Activated CD8-positive, alpha-beta memory T cell treated with anti-CD3 and anti-CD28 coated beads, Interleukin-2, amount 50 U/mL, for 48 hours (primary cell): ENCODE measurements at regions not wholly inside any gene's neighbourhood (a gene's known extent, or its start where the extent isn't known, plus 50 kb on each side); places are given as distances from the start of the nearest gene placed in this dataset.

Experiments used
- DNase-seq: peaks from one replicate; pipeline ENCODE4 v3.0.0-alpha.2; 2020

- no peak for DNase-seq
Measured at GRCh38 chr16:18050777-18051176, 285.8 kb downstream of the NPIPA8 start.

GRCh38 chr16:18050234-18050633 lies 286.3 kb downstream of the NPIPA8 start:
- DNase-seq = no peak

GRCh38 chr16:18049547-18050133 lies 286.9 kb downstream of the NPIPA8 start:
- no peak for DNase-seq

DNA sequence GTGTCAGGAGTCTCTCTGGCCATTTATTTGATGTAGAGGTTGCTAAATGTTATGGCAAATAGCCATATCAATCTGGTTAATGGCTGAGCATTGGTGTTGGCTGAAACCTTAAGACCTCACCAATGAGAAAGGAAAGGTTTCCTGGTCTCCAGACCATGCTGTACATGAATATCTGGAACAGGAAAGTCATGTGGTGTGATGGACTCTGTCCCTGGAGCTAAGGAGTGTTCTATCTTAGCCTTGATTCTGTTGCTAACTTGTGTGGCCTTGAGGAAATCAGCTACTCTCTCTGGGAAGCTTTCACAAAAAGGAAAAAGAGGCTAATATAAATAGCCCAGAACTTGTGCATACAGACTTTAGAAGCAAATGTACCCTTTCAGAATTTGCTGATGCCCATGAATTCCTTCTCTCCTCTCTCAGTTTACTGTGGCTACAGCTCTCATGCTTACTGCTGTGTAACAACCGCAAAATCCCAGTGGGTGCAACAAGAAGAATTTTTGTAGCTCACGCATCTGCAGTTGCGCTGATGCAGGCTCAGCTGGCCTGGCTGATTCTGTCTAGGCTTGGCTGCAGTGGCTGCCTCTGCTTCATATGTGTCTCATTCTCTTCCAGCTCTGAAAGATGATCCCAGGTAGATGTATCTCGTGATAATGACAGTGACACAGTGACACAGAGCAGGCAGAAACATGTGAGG lies 287.5 kb downstream of the NPIPA8 start:
- DNase-seq = no peak

DNA sequence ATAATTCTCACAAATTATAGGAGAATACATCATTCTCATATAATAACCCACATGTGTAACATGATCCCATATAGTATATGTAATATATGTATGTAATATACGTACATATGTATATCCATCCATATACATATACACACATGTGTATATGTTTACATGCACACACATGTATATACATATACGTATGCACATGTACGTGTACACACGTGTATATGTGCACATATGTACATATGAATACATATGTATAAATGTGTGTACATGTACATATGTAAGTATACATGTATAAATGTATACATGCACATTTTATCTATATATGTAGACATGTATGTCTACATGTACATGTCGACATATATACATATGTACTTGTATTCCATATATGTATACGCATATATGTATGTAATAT lies 288.8 kb downstream of the NPIPA8 start:
- no peak for DNase-seq

- no peak for DNase-seq
Measured at GRCh38 chr16:18045356-18045755, 291.2 kb downstream of the NPIPA8 start.

DNA sequence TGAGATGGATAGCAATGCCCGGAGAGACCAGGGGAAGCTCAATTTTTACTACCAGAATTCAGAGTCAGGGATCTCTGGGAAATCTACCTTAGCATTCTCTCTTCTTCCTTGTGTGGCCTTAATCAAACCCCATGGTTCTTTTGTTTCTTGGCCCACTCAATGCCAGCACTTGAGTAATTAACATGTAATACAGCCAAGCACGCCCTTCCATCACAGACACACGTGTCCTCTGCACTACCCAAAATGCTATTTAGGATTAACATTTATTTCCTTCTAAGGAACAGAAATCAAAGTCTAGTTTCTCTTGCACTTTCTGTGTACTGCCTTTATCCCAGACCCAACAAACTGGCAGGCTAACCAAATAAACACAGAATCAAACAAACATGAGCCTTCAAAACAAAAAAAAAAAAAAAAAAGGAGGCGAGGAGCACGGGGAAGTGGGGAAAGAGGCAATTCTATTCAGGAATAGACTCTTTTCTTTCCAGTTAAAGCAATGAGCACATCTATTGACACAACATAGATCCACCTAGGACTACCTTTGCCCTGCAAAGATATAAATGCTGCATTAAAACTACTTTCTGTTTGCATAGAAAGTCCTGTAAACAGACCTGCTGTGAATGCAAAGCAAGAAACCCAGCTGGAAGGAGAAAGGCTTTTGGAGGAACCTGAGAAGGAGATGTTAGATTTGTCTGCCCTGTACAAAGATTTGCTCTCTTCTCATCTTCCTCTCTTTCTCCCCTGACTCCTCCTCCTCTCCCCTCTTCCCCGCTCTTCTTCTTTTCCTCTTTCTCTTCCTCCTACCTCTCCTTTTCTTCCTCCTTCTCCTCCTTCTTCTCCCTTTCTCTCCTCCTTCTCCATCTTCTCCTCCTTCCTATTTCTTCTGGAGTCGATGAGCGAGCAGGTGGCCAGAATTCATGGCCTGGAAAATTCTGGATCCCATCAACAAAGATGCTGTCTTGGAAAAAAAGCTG lies 294.4 kb downstream of the NPIPA8 start:
- no peak for DNase-seq

GRCh38 chr16:18039931-18040330 lies 296.6 kb downstream of the NPIPA8 start:
- DNase-seq = no peak

- DNase-seq = no peak
Measured at GRCh38 chr16:18037051-18037450, 299.5 kb downstream of the NPIPA8 start.

DNA sequence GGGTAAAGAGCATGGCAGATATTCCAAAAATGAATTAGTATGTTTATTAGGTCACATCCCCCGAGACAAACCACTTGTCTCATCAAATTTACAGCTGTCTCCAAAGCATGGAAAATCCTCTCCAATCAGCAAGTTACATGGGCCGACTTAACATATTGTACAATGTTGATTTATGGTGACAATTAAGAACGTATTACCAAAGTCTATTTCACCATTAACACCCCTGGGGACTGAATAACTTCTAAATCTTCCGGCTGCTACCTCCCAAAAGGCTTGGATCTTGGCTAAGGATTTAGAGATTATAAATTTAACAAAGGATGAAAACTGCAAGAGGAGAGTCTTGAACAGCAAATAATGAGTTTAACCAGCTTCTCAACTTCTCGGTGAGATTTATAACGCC lies 311.9 kb downstream of the NPIPA8 start:
- DNase-seq = no peak

- DNase-seq = no peak
Measured at GRCh38 chr16:18018376-18018775, 318.2 kb downstream of the NPIPA8 start.

- DNase-seq = no peak
Measured at GRCh38 chr16:18013863-18014262, 322.7 kb downstream of the NPIPA8 start.

DNA sequence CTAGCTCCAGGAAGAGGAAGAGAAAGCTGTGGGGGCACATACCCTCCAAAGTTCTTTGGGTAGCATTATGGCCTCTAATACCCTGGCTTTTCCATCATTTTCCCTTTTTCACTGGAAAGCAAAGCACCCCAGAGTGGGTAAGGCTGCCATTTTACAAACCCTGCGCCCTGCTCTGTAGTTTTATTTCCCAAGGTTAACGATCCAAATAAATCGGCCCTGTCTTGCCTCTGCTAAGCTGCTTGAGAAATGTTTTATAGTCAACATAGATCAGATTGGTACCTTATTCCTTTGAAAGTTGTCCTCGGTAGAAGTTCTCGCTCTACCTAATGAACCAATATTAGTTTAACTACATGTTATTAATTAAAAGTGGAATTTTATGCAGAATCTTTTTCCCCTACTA lies 328.2 kb downstream of the NPIPA8 start:
- no peak for DNase-seq

GRCh38 chr16:18003033-18003432 lies 333.5 kb downstream of the NPIPA8 start:
- no peak for DNase-seq

GRCh38 chr16:17998996-17999395 lies 337.5 kb downstream of the NPIPA8 start:
- no peak for DNase-seq

DNA sequence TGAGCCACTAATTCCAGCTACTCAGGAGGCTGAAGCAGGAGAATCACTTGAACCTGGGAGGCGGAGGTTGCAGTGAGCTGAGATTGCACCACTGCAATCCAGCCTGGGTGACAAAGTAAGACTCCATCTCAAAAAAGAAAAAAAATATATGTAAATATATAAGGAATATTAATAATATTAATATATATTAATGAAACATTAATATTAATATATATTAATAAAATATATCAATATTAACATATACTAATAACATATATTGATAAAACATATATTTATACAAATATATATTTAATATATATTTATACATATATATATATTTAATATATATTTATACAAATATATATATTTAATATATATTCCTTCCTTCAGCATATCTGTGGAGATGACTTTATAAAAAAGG lies 338.0 kb downstream of the NPIPA8 start:
- no peak for DNase-seq

DNA sequence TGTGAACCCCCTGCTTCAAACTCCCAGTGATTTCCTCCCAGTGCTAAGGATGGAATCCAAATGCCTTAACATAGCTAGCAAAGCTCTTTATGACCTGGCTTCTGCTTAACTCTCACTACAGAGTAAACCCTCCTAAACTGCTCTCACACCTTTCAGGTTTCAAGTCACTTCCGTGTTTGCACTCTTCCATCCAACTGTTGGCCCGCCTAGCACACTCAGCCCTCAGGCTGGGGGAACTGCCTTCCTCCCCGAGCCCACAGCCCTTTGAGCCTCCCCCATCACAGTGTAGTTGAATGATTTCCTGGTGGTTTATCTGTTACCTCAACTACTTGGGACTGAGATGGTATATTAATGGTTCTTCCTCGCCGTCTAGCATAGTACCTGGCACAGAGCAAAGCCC lies 342.5 kb downstream of the NPIPA8 start:
- no peak for DNase-seq

GRCh38 chr16:17992416-17992815 lies 344.1 kb downstream of the NPIPA8 start:
- DNase-seq = no peak

DNA sequence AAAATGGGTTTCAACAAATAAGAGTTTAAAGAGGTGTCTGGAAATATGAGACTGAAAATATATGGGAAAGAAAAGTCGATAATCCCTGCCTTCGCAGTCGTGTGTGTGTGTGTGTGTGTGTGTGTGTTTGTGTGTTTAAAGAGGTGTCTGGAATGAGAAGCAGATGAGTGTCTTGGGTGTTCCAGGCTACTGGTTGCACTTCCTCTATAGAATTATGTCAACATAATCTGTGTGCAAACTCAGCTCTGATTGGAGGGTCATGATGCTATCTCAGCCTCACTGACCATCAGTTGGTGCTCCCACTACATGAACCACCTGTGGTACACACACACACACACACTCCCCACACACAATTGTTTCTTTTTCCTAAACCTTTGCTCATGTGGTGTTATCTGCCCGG lies 347.3 kb downstream of the NPIPA8 start:
- no peak for DNase-seq

GRCh38 chr16:17988839-17989238 lies 347.7 kb downstream of the NPIPA8 start:
- no peak for DNase-seq

GRCh38 chr16:17986991-17987390 lies 349.5 kb downstream of the NPIPA8 start:
- no peak for DNase-seq

DNA sequence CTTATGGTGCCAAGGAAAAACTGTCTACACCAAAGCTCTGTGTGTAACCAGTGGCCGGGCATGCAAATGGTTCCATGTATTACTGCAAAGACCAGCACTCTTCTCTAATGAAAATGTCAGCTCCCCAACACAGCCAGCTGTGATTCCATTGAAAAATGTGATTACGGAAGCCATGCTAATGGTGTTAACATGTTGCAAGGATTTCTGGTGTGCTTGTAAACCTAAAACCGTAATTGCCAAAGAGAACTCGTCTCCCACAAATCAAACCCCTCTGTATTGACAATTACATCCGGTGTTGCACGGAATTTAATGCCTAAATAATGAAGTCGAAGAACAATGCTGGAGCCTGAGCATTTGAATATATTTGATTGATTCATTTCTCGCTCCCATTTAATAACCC lies 351.7 kb downstream of the NPIPA8 start:
- DNase-seq = no peak

GRCh38 chr16:17983847-17984639 lies 352.5 kb downstream of the NPIPA8 start:
- DNase-seq = no peak
